GM23338 (cell line): ENCODE measurements at regions not wholly inside any gene's neighbourhood (a gene's known extent, or its start where the extent isn't known, plus 50 kb on each side); places are given as distances from the start of the nearest gene placed in this dataset.

ENCODE experiments used
- ATAC-seq: fragments of 200-7000 bp; cut with Tn5 transposase; 3 replicates; pipeline ENCODE4 v1.9.1; 2020
- DNase-seq: peaks from one replicate; pipeline ENCODE4 v3.0.0-alpha.2; 2015; ENCODE audit warnings: low spot score
- H2AFZ ChIP-seq: fragments of 200-600 bp; sonication (generic); 2 replicates; pipeline ENCODE4 v1.8.0; 2016; ENCODE audit warnings: antibody characterized with exemption, mild to moderate bottlenecking, moderate library complexity
- H3F3A ChIP-seq: fragments of 200-600 bp; sonication (generic); replicated peaks from 2 replicates; pipeline ENCODE4 v1.8.0; 2017; ENCODE audit warnings: antibody characterized with exemption, mixed run types, low read depth
- H3K27ac ChIP-seq: fragments of 200-600 bp; sonication (generic); 2 replicates; pipeline ENCODE4 v1.6.1; 2016; ENCODE audit warnings: low read depth
- H3K27me3 ChIP-seq: fragments of 200-600 bp; sonication (generic); 2 replicates; pipeline ENCODE4 v1.8.0; 2016; ENCODE audit warnings: mild to moderate bottlenecking, mixed run types, moderate library complexity; ENCODE audit not compliant: insufficient read depth
- H3K36me3 ChIP-seq: fragments of 200-600 bp; sonication (generic); 2 replicates; pipeline ENCODE4 v1.8.0; 2016; ENCODE audit warnings: mild to moderate bottlenecking; ENCODE audit not compliant: insufficient read depth
- H3K4me1 ChIP-seq: fragments of 200-600 bp; sonication (generic); 2 replicates; pipeline ENCODE4 v1.8.0; 2016; ENCODE audit warnings: mild to moderate bottlenecking, moderate library complexity; ENCODE audit not compliant: insufficient read depth
- H3K4me2 ChIP-seq: fragments of 200-600 bp; sonication (generic); 2 replicates; pipeline ENCODE4 v1.7.1; 2017; ENCODE audit warnings: mixed run types
- H3K4me3 ChIP-seq: fragments of 200-600 bp; sonication (generic); 2 replicates; pipeline ENCODE4 v1.6.1; 2016; ENCODE audit warnings: mixed run types
- H3K79me2 ChIP-seq: fragments of 200-600 bp; sonication (generic); replicated peaks from 2 replicates; pipeline ENCODE4 v1.8.0; 2017; ENCODE audit warnings: mild to moderate bottlenecking; ENCODE audit not compliant: insufficient read depth
- H3K9me2 ChIP-seq: fragments of 200-600 bp; sonication (generic); 2 replicates; pipeline ENCODE4 v1.8.0; 2017; ENCODE audit not compliant: insufficient read depth
- H4K20me1 ChIP-seq: fragments of 200-600 bp; sonication (generic); replicated peaks from 2 replicates; pipeline ENCODE4 v1.8.0; 2017; ENCODE audit warnings: mild to moderate bottlenecking; ENCODE audit not compliant: insufficient read depth
- H3K27ac Mint-ChIP-seq: 2 replicates; pipeline ENCODE4 v1.8.0; 2020; ENCODE audit warnings: inconsistent platforms, mild to moderate bottlenecking, moderate library complexity, mixed read lengths
- H3K27me3 Mint-ChIP-seq: 3 replicates; pipeline ENCODE4 v1.8.0; 2022; ENCODE audit warnings: low read depth, mild to moderate bottlenecking, moderate library complexity, mixed read lengths, inconsistent platforms; ENCODE audit not compliant: insufficient read depth, poor library complexity
- H3K36me3 Mint-ChIP-seq: 3 replicates; pipeline ENCODE4 v1.8.0; 2021; ENCODE audit warnings: low read depth, mild to moderate bottlenecking, inconsistent platforms, moderate library complexity, mixed read lengths
- H3K4me1 Mint-ChIP-seq: 3 replicates; pipeline ENCODE4 v1.8.0; 2020; ENCODE audit warnings: mild to moderate bottlenecking, inconsistent platforms, mixed read lengths
- H3K4me3 Mint-ChIP-seq: 3 replicates; pipeline ENCODE4 v1.8.0; 2021; ENCODE audit warnings: moderate library complexity, mild to moderate bottlenecking, inconsistent platforms, mixed read lengths
- H3K9me3 Mint-ChIP-seq: 3 replicates; pipeline ENCODE4 v1.8.0; 2020; ENCODE audit warnings: moderate library complexity, mild to moderate bottlenecking, inconsistent platforms, mixed read lengths
- EZH2 ChIP-seq: fragments of 200-600 bp; sonication (generic); IDR thresholded peaks from one replicate; pipeline ENCODE4 v1.8.0; 2017; ENCODE audit warnings: antibody characterized with exemption, mild to moderate bottlenecking, low read depth; ENCODE audit not compliant: unreplicated experiment
- EZH2phosphoT487 ChIP-seq: fragments of 200-600 bp; sonication (generic); IDR thresholded peaks from one replicate; pipeline ENCODE4 v1.8.1; 2018; ENCODE audit warnings: antibody characterized with exemption; ENCODE audit not compliant: unreplicated experiment
- JUNB ChIP-seq: IDR thresholded peaks from one replicate; pipeline ENCODE4 v1.6.1; 2016; ENCODE audit warnings: antibody characterized with exemption; ENCODE audit not compliant: unreplicated experiment
- NANOG ChIP-seq: IDR thresholded peaks from 2 replicates; pipeline ENCODE4 v1.6.1; 2016; ENCODE audit warnings: antibody characterized with exemption, borderline replicate concordance
- POLR2AphosphoS5 ChIP-seq: IDR thresholded peaks from 2 replicates; pipeline ENCODE4 v1.6.1; 2016; ENCODE audit warnings: antibody characterized with exemption, low read depth
- ZNF331 ChIP-seq: fragments of 250-450 bp; sonication (Bioruptor Pico); IDR thresholded peaks from 2 replicates; pipeline ENCODE4 v1.5.0; 2020; ENCODE audit warnings: low read depth, mild to moderate bottlenecking, moderate library complexity
- TF ChIP-seq, protein P1 (sequence below): IDR thresholded peaks from one replicate; pipeline ENCODE4 v1.6.1; 2018; ENCODE audit warnings: antibody characterized with exemption; ENCODE audit not compliant: unreplicated experiment
- TF ChIP-seq, protein P2 (sequence below): fragments of 250-450 bp; sonication (Bioruptor Pico); IDR thresholded peaks from 2 replicates; pipeline ENCODE4 v1.5.0; 2020; ENCODE audit warnings: mild to moderate bottlenecking, moderate library complexity
- TF ChIP-seq, protein P3 (sequence below), 2 experiments: fragments of 200-600 bp in 1 of 2; sonication (generic) in 1 of 2; conservative IDR thresholded peaks; 2 replicates each; pipeline versions ENCODE4 v1.5.1 to v1.6.1; 2016 to 2017; ENCODE audit warnings: antibody characterized with exemption in 2 of 2, low read depth in 2 of 2, mild to moderate bottlenecking in 2 of 2, moderate library complexity in 1 of 2

DNA sequence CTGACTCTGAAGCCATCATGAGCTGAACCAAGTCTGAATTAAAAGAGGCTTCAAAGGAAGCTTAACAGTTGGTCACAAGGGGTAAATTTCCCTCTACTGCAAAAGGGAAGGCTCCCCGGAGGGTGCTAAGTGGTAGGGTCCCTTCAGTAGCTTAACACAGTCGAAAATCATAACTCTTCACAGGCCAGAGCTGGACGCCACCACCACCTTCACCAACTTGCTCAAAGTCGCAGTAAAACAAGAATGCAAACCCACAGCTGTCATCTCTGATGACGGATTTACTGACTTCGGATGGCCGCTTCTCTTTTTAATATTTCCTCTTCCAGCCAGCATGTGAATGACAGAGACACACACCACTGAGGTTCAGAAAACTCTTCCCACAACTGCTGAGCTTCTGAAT, 144.7 kb upstream of the FBXL4 start:
- no peak overlapping the region for H3K27ac ChIP-seq
- H3K4me1 ChIP-seq, result no peaks in the 10 kb centered on the region
- no peaks in the 10 kb centered on the region for H3K36me3 Mint-ChIP-seq
- no peak overlapping the region for H2AFZ ChIP-seq
- H3K9me3 Mint-ChIP-seq, result no peaks in the 10 kb centered on the region
- no peaks in the 10 kb centered on the region for H3K9me2 ChIP-seq
- no peaks in the 10 kb centered on the region for H3K79me2 ChIP-seq
- H3K36me3 ChIP-seq, result no peaks in the 10 kb centered on the region
- ATAC-seq, result no peak
- TF ChIP-seq EZH2phosphoT487, result no peak
- no peak for TF ChIP-seq EZH2
- TF ChIP-seq, protein P1, sequence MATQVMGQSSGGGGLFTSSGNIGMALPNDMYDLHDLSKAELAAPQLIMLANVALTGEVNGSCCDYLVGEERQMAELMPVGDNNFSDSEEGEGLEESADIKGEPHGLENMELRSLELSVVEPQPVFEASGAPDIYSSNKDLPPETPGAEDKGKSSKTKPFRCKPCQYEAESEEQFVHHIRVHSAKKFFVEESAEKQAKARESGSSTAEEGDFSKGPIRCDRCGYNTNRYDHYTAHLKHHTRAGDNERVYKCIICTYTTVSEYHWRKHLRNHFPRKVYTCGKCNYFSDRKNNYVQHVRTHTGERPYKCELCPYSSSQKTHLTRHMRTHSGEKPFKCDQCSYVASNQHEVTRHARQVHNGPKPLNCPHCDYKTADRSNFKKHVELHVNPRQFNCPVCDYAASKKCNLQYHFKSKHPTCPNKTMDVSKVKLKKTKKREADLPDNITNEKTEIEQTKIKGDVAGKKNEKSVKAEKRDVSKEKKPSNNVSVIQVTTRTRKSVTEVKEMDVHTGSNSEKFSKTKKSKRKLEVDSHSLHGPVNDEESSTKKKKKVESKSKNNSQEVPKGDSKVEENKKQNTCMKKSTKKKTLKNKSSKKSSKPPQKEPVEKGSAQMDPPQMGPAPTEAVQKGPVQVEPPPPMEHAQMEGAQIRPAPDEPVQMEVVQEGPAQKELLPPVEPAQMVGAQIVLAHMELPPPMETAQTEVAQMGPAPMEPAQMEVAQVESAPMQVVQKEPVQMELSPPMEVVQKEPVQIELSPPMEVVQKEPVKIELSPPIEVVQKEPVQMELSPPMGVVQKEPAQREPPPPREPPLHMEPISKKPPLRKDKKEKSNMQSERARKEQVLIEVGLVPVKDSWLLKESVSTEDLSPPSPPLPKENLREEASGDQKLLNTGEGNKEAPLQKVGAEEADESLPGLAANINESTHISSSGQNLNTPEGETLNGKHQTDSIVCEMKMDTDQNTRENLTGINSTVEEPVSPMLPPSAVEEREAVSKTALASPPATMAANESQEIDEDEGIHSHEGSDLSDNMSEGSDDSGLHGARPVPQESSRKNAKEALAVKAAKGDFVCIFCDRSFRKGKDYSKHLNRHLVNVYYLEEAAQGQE, result no peak
- no peak for TF ChIP-seq NANOG
- TF ChIP-seq, protein P2, sequence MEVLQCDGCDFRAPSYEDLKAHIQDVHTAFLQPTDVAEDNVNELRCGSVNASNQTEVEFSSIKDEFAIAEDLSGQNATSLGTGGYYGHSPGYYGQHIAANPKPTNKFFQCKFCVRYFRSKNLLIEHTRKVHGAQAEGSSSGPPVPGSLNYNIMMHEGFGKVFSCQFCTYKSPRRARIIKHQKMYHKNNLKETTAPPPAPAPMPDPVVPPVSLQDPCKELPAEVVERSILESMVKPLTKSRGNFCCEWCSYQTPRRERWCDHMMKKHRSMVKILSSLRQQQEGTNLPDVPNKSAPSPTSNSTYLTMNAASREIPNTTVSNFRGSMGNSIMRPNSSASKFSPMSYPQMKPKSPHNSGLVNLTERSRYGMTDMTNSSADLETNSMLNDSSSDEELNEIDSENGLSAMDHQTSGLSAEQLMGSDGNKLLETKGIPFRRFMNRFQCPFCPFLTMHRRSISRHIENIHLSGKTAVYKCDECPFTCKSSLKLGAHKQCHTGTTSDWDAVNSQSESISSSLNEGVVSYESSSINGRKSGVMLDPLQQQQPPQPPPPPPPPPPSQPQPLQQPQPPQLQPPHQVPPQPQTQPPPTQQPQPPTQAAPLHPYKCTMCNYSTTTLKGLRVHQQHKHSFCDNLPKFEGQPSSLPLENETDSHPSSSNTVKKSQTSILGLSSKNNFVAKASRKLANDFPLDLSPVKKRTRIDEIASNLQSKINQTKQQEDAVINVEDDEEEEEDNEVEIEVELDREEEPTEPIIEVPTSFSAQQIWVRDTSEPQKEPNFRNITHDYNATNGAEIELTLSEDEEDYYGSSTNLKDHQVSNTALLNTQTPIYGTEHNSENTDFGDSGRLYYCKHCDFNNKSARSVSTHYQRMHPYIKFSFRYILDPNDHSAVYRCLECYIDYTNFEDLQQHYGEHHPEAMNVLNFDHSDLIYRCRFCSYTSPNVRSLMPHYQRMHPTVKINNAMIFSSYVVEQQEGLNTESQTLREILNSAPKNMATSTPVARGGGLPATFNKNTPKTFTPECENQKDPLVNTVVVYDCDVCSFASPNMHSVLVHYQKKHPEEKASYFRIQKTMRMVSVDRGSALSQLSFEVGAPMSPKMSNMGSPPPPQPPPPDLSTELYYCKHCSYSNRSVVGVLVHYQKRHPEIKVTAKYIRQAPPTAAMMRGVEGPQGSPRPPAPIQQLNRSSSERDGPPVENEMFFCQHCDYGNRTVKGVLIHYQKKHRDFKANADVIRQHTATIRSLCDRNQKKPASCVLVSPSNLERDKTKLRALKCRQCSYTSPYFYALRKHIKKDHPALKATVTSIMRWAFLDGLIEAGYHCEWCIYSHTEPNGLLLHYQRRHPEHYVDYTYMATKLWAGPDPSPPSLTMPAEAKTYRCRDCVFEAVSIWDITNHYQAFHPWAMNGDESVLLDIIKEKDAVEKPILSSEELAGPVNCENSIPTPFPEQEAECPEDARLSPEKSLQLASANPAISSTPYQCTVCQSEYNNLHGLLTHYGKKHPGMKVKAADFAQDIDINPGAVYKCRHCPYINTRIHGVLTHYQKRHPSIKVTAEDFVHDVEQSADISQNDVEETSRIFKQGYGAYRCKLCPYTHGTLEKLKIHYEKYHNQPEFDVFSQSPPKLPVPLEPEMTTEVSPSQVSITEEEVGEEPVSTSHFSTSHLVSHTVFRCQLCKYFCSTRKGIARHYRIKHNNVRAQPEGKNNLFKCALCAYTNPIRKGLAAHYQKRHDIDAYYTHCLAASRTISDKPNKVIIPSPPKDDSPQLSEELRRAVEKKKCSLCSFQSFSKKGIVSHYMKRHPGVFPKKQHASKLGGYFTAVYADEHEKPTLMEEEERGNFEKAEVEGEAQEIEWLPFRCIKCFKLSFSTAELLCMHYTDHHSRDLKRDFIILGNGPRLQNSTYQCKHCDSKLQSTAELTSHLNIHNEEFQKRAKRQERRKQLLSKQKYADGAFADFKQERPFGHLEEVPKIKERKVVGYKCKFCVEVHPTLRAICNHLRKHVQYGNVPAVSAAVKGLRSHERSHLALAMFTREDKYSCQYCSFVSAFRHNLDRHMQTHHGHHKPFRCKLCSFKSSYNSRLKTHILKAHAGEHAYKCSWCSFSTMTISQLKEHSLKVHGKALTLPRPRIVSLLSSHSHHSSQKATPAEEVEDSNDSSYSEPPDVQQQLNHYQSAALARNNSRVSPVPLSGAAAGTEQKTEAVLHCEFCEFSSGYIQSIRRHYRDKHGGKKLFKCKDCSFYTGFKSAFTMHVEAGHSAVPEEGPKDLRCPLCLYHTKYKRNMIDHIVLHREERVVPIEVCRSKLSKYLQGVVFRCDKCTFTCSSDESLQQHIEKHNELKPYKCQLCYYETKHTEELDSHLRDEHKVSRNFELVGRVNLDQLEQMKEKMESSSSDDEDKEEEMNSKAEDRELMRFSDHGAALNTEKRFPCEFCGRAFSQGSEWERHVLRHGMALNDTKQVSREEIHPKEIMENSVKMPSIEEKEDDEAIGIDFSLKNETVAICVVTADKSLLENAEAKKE (CRISPR knock-in tag), result no peak
- TF ChIP-seq ZNF331 (CRISPR knock-in tag), result no peak
- no peak for TF ChIP-seq JUNB
- TF ChIP-seq, protein P3, sequence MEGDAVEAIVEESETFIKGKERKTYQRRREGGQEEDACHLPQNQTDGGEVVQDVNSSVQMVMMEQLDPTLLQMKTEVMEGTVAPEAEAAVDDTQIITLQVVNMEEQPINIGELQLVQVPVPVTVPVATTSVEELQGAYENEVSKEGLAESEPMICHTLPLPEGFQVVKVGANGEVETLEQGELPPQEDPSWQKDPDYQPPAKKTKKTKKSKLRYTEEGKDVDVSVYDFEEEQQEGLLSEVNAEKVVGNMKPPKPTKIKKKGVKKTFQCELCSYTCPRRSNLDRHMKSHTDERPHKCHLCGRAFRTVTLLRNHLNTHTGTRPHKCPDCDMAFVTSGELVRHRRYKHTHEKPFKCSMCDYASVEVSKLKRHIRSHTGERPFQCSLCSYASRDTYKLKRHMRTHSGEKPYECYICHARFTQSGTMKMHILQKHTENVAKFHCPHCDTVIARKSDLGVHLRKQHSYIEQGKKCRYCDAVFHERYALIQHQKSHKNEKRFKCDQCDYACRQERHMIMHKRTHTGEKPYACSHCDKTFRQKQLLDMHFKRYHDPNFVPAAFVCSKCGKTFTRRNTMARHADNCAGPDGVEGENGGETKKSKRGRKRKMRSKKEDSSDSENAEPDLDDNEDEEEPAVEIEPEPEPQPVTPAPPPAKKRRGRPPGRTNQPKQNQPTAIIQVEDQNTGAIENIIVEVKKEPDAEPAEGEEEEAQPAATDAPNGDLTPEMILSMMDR (conservative IDR thresholded peaks at IDR 0.05; ENCODE audit: low read depth in 2 of 2), result no peak
- TF ChIP-seq POLR2AphosphoS5, result no peak
- no peaks in the 10 kb centered on the region for H3K27me3 ChIP-seq
- H4K20me1 ChIP-seq, result no peaks in the 10 kb centered on the region
- H3K4me3 Mint-ChIP-seq, result no peak overlapping the region
- H3K27me3 Mint-ChIP-seq, result peaks cover 4% of the 10 kb centered on the region
- peaks cover 9% of the 10 kb centered on the region; the same call in 2 of the 3 replicates for H3K4me1 Mint-ChIP-seq
- no peak overlapping the region for H3K4me2 ChIP-seq
- no peak overlapping the region for H3K4me3 ChIP-seq
- H3F3A ChIP-seq, result no peaks in the 10 kb centered on the region
- H3K27ac Mint-ChIP-seq, result no peak overlapping the region
- no peak for DNase-seq
